GM23338 (cell line): ENCODE measurements at regions not wholly inside any gene's neighbourhood (a gene's known extent, or its start where the extent isn't known, plus 50 kb on each side); places are given as distances from the start of the nearest gene placed in this dataset.

Source experiments
- ATAC-seq: fragments of 200-7000 bp; cut with Tn5 transposase; 3 replicates; pipeline ENCODE4 v1.9.1; 2020
- DNase-seq: peaks from one replicate; pipeline ENCODE4 v3.0.0-alpha.2; 2015; ENCODE audit warnings: low spot score
- H2AFZ ChIP-seq: fragments of 200-600 bp; sonication (generic); 2 replicates; pipeline ENCODE4 v1.8.0; 2016; ENCODE audit warnings: antibody characterized with exemption, mild to moderate bottlenecking, moderate library complexity
- H3F3A ChIP-seq: fragments of 200-600 bp; sonication (generic); replicated peaks from 2 replicates; pipeline ENCODE4 v1.8.0; 2017; ENCODE audit warnings: antibody characterized with exemption, mixed run types, low read depth
- H3K27ac ChIP-seq: fragments of 200-600 bp; sonication (generic); 2 replicates; pipeline ENCODE4 v1.6.1; 2016; ENCODE audit warnings: low read depth
- H3K27me3 ChIP-seq: fragments of 200-600 bp; sonication (generic); 2 replicates; pipeline ENCODE4 v1.8.0; 2016; ENCODE audit warnings: mild to moderate bottlenecking, mixed run types, moderate library complexity; ENCODE audit not compliant: insufficient read depth
- H3K36me3 ChIP-seq: fragments of 200-600 bp; sonication (generic); 2 replicates; pipeline ENCODE4 v1.8.0; 2016; ENCODE audit warnings: mild to moderate bottlenecking; ENCODE audit not compliant: insufficient read depth
- H3K4me1 ChIP-seq: fragments of 200-600 bp; sonication (generic); 2 replicates; pipeline ENCODE4 v1.8.0; 2016; ENCODE audit warnings: mild to moderate bottlenecking, moderate library complexity; ENCODE audit not compliant: insufficient read depth
- H3K4me2 ChIP-seq: fragments of 200-600 bp; sonication (generic); 2 replicates; pipeline ENCODE4 v1.7.1; 2017; ENCODE audit warnings: mixed run types
- H3K4me3 ChIP-seq: fragments of 200-600 bp; sonication (generic); 2 replicates; pipeline ENCODE4 v1.6.1; 2016; ENCODE audit warnings: mixed run types
- H3K79me2 ChIP-seq: fragments of 200-600 bp; sonication (generic); replicated peaks from 2 replicates; pipeline ENCODE4 v1.8.0; 2017; ENCODE audit warnings: mild to moderate bottlenecking; ENCODE audit not compliant: insufficient read depth
- H3K9me2 ChIP-seq: fragments of 200-600 bp; sonication (generic); 2 replicates; pipeline ENCODE4 v1.8.0; 2017; ENCODE audit not compliant: insufficient read depth
- H4K20me1 ChIP-seq: fragments of 200-600 bp; sonication (generic); replicated peaks from 2 replicates; pipeline ENCODE4 v1.8.0; 2017; ENCODE audit warnings: mild to moderate bottlenecking; ENCODE audit not compliant: insufficient read depth
- H3K27ac Mint-ChIP-seq: 2 replicates; pipeline ENCODE4 v1.8.0; 2020; ENCODE audit warnings: inconsistent platforms, mild to moderate bottlenecking, moderate library complexity, mixed read lengths
- H3K27me3 Mint-ChIP-seq: 3 replicates; pipeline ENCODE4 v1.8.0; 2022; ENCODE audit warnings: low read depth, mild to moderate bottlenecking, moderate library complexity, mixed read lengths, inconsistent platforms; ENCODE audit not compliant: insufficient read depth, poor library complexity
- H3K36me3 Mint-ChIP-seq: 3 replicates; pipeline ENCODE4 v1.8.0; 2021; ENCODE audit warnings: low read depth, mild to moderate bottlenecking, inconsistent platforms, moderate library complexity, mixed read lengths
- H3K4me1 Mint-ChIP-seq: 3 replicates; pipeline ENCODE4 v1.8.0; 2020; ENCODE audit warnings: mild to moderate bottlenecking, inconsistent platforms, mixed read lengths
- H3K4me3 Mint-ChIP-seq: 3 replicates; pipeline ENCODE4 v1.8.0; 2021; ENCODE audit warnings: moderate library complexity, mild to moderate bottlenecking, inconsistent platforms, mixed read lengths
- H3K9me3 Mint-ChIP-seq: 3 replicates; pipeline ENCODE4 v1.8.0; 2020; ENCODE audit warnings: moderate library complexity, mild to moderate bottlenecking, inconsistent platforms, mixed read lengths
- CREB1 ChIP-seq: fragments of 250-450 bp; sonication (Bioruptor Pico); IDR thresholded peaks from 2 replicates; pipeline ENCODE4 v1.5.0; 2020; ENCODE audit warnings: low read depth, mild to moderate bottlenecking, moderate library complexity
- ETS1 ChIP-seq: IDR thresholded peaks from 2 replicates; pipeline ENCODE4 v1.6.1; 2016; ENCODE audit warnings: antibody characterized with exemption
- EZH2 ChIP-seq: fragments of 200-600 bp; sonication (generic); IDR thresholded peaks from one replicate; pipeline ENCODE4 v1.8.0; 2017; ENCODE audit warnings: antibody characterized with exemption, mild to moderate bottlenecking, low read depth; ENCODE audit not compliant: unreplicated experiment
- JUNB ChIP-seq: IDR thresholded peaks from one replicate; pipeline ENCODE4 v1.6.1; 2016; ENCODE audit warnings: antibody characterized with exemption; ENCODE audit not compliant: unreplicated experiment
- NANOG ChIP-seq: IDR thresholded peaks from 2 replicates; pipeline ENCODE4 v1.6.1; 2016; ENCODE audit warnings: antibody characterized with exemption, borderline replicate concordance
- POLR2AphosphoS5 ChIP-seq: IDR thresholded peaks from 2 replicates; pipeline ENCODE4 v1.6.1; 2016; ENCODE audit warnings: antibody characterized with exemption, low read depth
- REST ChIP-seq: IDR thresholded peaks from one replicate; pipeline ENCODE4 v1.6.1; 2018; ENCODE audit warnings: antibody characterized with exemption; ENCODE audit not compliant: unreplicated experiment
- STAT1 ChIP-seq: IDR thresholded peaks from one replicate; pipeline ENCODE4 v1.6.1; 2016; ENCODE audit warnings: antibody characterized with exemption; ENCODE audit not compliant: unreplicated experiment
- ZNF114 ChIP-seq: fragments of 250-450 bp; sonication (Bioruptor Pico); IDR thresholded peaks from 2 replicates; pipeline ENCODE4 v1.5.0; 2020; ENCODE audit warnings: mild to moderate bottlenecking, moderate library complexity
- ZNF331 ChIP-seq: fragments of 250-450 bp; sonication (Bioruptor Pico); IDR thresholded peaks from 2 replicates; pipeline ENCODE4 v1.5.0; 2020; ENCODE audit warnings: low read depth, mild to moderate bottlenecking, moderate library complexity
- ZNF462 ChIP-seq: fragments of 250-450 bp; sonication (Bioruptor Pico); IDR thresholded peaks from 2 replicates; pipeline ENCODE4 v1.5.0; 2020; ENCODE audit warnings: mild to moderate bottlenecking, moderate library complexity

GRCh38 chr13:34116651-34117050 is 298.7 kb downstream of the RFC3 start:
- H3K27me3 Mint-ChIP-seq = peaks cover 2% of the 10 kb centered on the region
- peaks cover 8% of the 10 kb centered on the region for H3K4me1 ChIP-seq
- no peaks in the 10 kb centered on the region for H3K36me3 Mint-ChIP-seq
- no peaks in the 10 kb centered on the region for H3K27me3 ChIP-seq
- ATAC-seq (no peak), DNase-seq (no peak)
- H3K27ac ChIP-seq = no peak overlapping the region
- H3K27ac Mint-ChIP-seq = no peak overlapping the region
- H3K4me1 Mint-ChIP-seq = peaks cover 8% of the 10 kb centered on the region; the same call in 2 of the 3 replicates
- H3K4me3 ChIP-seq = no peak overlapping the region
- TF ChIP-seq NANOG (no peak), ZNF114 (CRISPR knock-in tag) (no peak), REST (no peak), ETS1 (no peak), CREB1 (CRISPR knock-in tag) (no peak)
- no peaks in the 10 kb centered on the region for H3F3A ChIP-seq
- no peak overlapping the region for H2AFZ ChIP-seq
- H3K9me3 Mint-ChIP-seq = no peaks in the 10 kb centered on the region
- H3K4me3 Mint-ChIP-seq = no peak overlapping the region
- H3K4me2 ChIP-seq = no peak overlapping the region
- H3K79me2 ChIP-seq = no peaks in the 10 kb centered on the region
- H3K9me2 ChIP-seq = 0 out of 2 replicates have a peak, but pooled peaks cover 6% of the 10 kb centered on the region
- H3K36me3 ChIP-seq = no peaks in the 10 kb centered on the region
- H4K20me1 ChIP-seq = no peaks in the 10 kb centered on the region

GRCh38 chr13:34124666-34125306 is 306.8 kb downstream of the RFC3 start:
- ATAC-seq (no peak), DNase-seq (no peak)
- Mint-ChIP-seq H3K9me3 (no peaks in the 10 kb centered on the region), H3K4me3 (no peak overlapping the region), H3K4me1 (peaks cover 43% of the 10 kb centered on the region), H3K27ac (peak overlapping the region; percentile 50; the same call in 1 of the 2 replicates), H3K36me3 (no peaks in the 10 kb centered on the region; the same call in 2 of the 3 replicates), H3K27me3 (no peaks in the 10 kb centered on the region)
- Histone ChIP-seq H3K27me3 (no peaks in the 10 kb centered on the region), H3K27ac (no peak overlapping the region), H3F3A (no peaks in the 10 kb centered on the region), H3K36me3 (no peaks in the 10 kb centered on the region), H3K4me1 (peaks cover 57% of the 10 kb centered on the region), H2AFZ (no peak overlapping the region), H3K79me2 (no peaks in the 10 kb centered on the region), H3K4me3 (peak overlapping the region; percentile 27; the same call in 1 of the 2 replicates), H3K4me2 (peak overlapping the region; percentile 69), H3K9me2 (peaks cover 7% of the 10 kb centered on the region; the same call in 1 of the 2 replicates), H4K20me1 (no peaks in the 10 kb centered on the region)
- TF ChIP-seq STAT1 (no peak), POLR2AphosphoS5 (no peak), NANOG (no peak), EZH2 (no peak), JUNB (no peak), ZNF331 (no peak), ZNF462 (no peak)
